Heart right ventricle (tissue), 16 donors: ENCODE measurements at regions not wholly inside any gene's neighbourhood (a gene's known extent, or its start where the extent isn't known, plus 50 kb on each side); places are given as distances from the start of the nearest gene placed in this dataset.
A peak's percentile ranks its signal among the peaks of the same experiment; 100 is the strongest.

Source experiments
- ATAC-seq, 8 donors: fragments of 200-7000 bp; cut with Tn5 transposase; one replicate each; pipeline ENCODE4 v1.9.1; 2020; ENCODE audit warnings: mild to moderate bottlenecking in 8 of 8, moderate library complexity in 8 of 8, moderate number of reproducible peaks in 1 of 8
- DNase-seq, 2 donors: peaks; one replicate each; pipeline ENCODE4 v3.0.0-alpha.2; 2020
- H3K27ac ChIP-seq, 10 donors: fragments of 200-600 bp; sonication (generic) in 2 of 10; one replicate each; pipeline versions ENCODE4 v1.5.0 to v1.8.0; 2020 to 2022; ENCODE audit warnings: mild to moderate bottlenecking in 3 of 10
- H3K27me3 ChIP-seq, 7 donors: fragments of 200-600 bp; one replicate each; pipeline ENCODE4 v1.8.0; 2021 to 2022; ENCODE audit warnings: mild to moderate bottlenecking in 2 of 7
- H3K36me3 ChIP-seq, 9 donors: fragments of 200-600 bp; sonication (generic) in 1 of 9; one replicate each; pipeline versions ENCODE4 v1.5.0 to v1.8.0; 2020 to 2022; ENCODE audit warnings: mild to moderate bottlenecking in 2 of 9
- H3K4me1 ChIP-seq, 9 donors: fragments of 200-600 bp; sonication (generic) in 1 of 9; one replicate each; pipeline versions ENCODE4 v1.5.0 to v1.8.0; 2020 to 2022; ENCODE audit warnings: mild to moderate bottlenecking in 4 of 9
- H3K4me3 ChIP-seq, 10 donors: fragments of 200-600 bp; sonication (generic) in 2 of 10; one replicate each; pipeline versions ENCODE4 v1.5.0 to v1.8.0; 2020 to 2022; ENCODE audit warnings: mild to moderate bottlenecking in 7 of 10, moderate library complexity in 2 of 10
- H3K9me3 ChIP-seq, 11 donors: fragments of 200-600 bp in 10 of 11; sonication (generic) in 2 of 11; one replicate each; pipeline versions ENCODE4 v1.5.0 to v1.8.0; 2013 to 2022; ENCODE audit warnings: mild to moderate bottlenecking in 2 of 11, control low read depth in 1 of 11, moderate library complexity in 1 of 11
- CTCF ChIP-seq, 9 donors: fragments of 200-600 bp; sonication (generic) in 2 of 9; IDR thresholded peaks; one replicate each; pipeline versions ENCODE4 v1.5.0 to v1.8.0; 2021 to 2022; ENCODE audit warnings: antibody characterized with exemption in 9 of 9, mild to moderate bottlenecking in 5 of 9, moderate library complexity in 1 of 9
- WGBS, 2 donors: extraction: QIAGEN DNeasy Blood & Tissue Kit; methylation state at CpG; one replicate each; pipeline ENCODE4 v1.1.7; 2013; ENCODE audit warnings: inconsistent platforms in 1 of 2; 5-methylcytosine and 5-hydroxymethylcytosine counted together
- intact Hi-C, 10 donors: fragments of 100-400 bp; cut with DNase I; formaldehyde crosslinking; loops; one replicate each; pipeline versions ENCODE4 v1.11.1 to v1.14.2; 2022
- donor health status: Arrhythmogenic right ventricular cardiomyopathy.
- donor health status: ischemic (EF 13 %, LVEDD 7.1; RV severe dilation, severe dysfunction).
- donor health status: healthy with polysubstance abuse.
- donor health status: DM: no; HTN: yes; CAD: no.
- donor health status: DM: no; HTN: no; CAD: no.
- donor health status: ischemic (EF 25% LVEDD 6.9; RV normal size, moderate dysfunction).
- donor health status: ischemic (EF 25% LVEDD 5.7; RV mildly dilated, moderate dysfunction).
- donor health status: healthy.
- donor health status: DM: yes; HTN: yes; CAD: no.
- donor health status: Ischemic cardiomyopathy.
- donor health status: ischemic (EF 35%, LVEDD 5.7; RV mildly dilated, moderate dysfunction).
- donor health status: nonischemic (EF 11% LVEDD 7.7; RV severe dilation, severe dysfunction).
- donor health status: DM: yes; HTN: yes; CAD: no.
- donor health status: PGD.
- donor health status: ischemic (EF 29% LVEDD 5.4; RV normal size, mild dysfunction).
- donor health status: nonischemic (EF 23%, LVEDD 6.1; RV moderate dilation, normal function).

GRCh38 chrX:121245763-121246162 lies 198.4 kb downstream of the GLUD2 start:
- Histone ChIP-seq H3K27me3 (no peaks in the 10 kb centered on the region), H3K36me3 (no peaks in the 10 kb centered on the region), H3K4me3 (no peak overlapping the region), H3K4me1 (no peaks in the 10 kb centered on the region), H3K27ac (no peak overlapping the region), H3K9me3 (peaks cover 0 to 4% (median 0%) of the 10 kb centered on the region in 11 donors)
- intact Hi-C loops = no loop called here
- no peak for ATAC-seq
- TF ChIP-seq CTCF (IDR thresholded peaks at IDR 0.05) = no peak
- DNase-seq = no peak

GRCh38 chrX:121254336-121254735 lies 206.9 kb downstream of the GLUD2 start:
- H3K4me3 ChIP-seq = no peak overlapping the region
- WGBS, 2 donors = 60 to 67% methylated on average over 4 of the region's 4 CpGs
- no peaks in the 10 kb centered on the region for H3K36me3 ChIP-seq
- intact Hi-C loops = no loop called here
- no peak overlapping the region for H3K27ac ChIP-seq
- ATAC-seq = no peak
- DNase-seq = no peak
- peak in 2 of 9 donors; percentile 4 to 18 for TF ChIP-seq CTCF (IDR thresholded peaks at IDR 0.05)
- H3K9me3 ChIP-seq = no peaks in the 10 kb centered on the region
- H3K4me1 ChIP-seq = no peaks in the 10 kb centered on the region
- H3K27me3 ChIP-seq = no peaks in the 10 kb centered on the region

GRCh38 chrX:121256647-121257046 lies 209.2 kb downstream of the GLUD2 start:
- no peak overlapping the region for H3K27ac ChIP-seq
- H3K27me3 ChIP-seq = no peaks in the 10 kb centered on the region
- no peak for TF ChIP-seq CTCF (IDR thresholded peaks at IDR 0.05)
- WGBS, 2 donors = 42 to 43% methylated on average over 2 of the region's 2 CpGs
- H3K36me3 ChIP-seq = no peaks in the 10 kb centered on the region
- H3K9me3 ChIP-seq = no peaks in the 10 kb centered on the region
- ATAC-seq (no peak), DNase-seq (no peak)
- intact Hi-C loops = no loop called here
- no peaks in the 10 kb centered on the region for H3K4me1 ChIP-seq
- no peak overlapping the region for H3K4me3 ChIP-seq

GRCh38 chrX:121258545-121258944 lies 211.1 kb downstream of the GLUD2 start:
- no peaks in the 10 kb centered on the region for H3K4me1 ChIP-seq
- no peaks in the 10 kb centered on the region for H3K36me3 ChIP-seq
- no peak for DNase-seq
- H3K27me3 ChIP-seq = no peaks in the 10 kb centered on the region
- no peak for ATAC-seq
- H3K4me3 ChIP-seq = no peak overlapping the region
- H3K9me3 ChIP-seq = no peaks in the 10 kb centered on the region
- no peak for TF ChIP-seq CTCF (IDR thresholded peaks at IDR 0.05)
- no peak overlapping the region for H3K27ac ChIP-seq
- intact Hi-C loops = no loop called here

GRCh38 chrX:121259170-121259569 lies 211.8 kb downstream of the GLUD2 start:
- Histone ChIP-seq H3K27ac (no peak overlapping the region), H3K9me3 (no peaks in the 10 kb centered on the region), H3K27me3 (no peaks in the 10 kb centered on the region), H3K4me1 (no peaks in the 10 kb centered on the region), H3K4me3 (no peak overlapping the region), H3K36me3 (no peaks in the 10 kb centered on the region)
- 67 to 82% methylated on average over 2 of the region's 2 CpGs for WGBS, 2 donors
- TF ChIP-seq CTCF (IDR thresholded peaks at IDR 0.05) = no peak
- DNase-seq (no peak), ATAC-seq (no peak)
- intact Hi-C loops = no loop called here
